SJSA1 (cell line): ENCODE measurements at regions not wholly inside any gene's neighbourhood (a gene's known extent, or its start where the extent isn't known, plus 50 kb on each side); places are given as distances from the start of the nearest gene placed in this dataset.

Experiments used
- DNase-seq, 2 experiments: peaks; one replicate each; pipeline ENCODE4 v3.0.0-alpha.2; 2015 to 2020; ENCODE audit warnings: low spot score in 2 of 2, low read depth in 1 of 2
- H3K27ac ChIP-seq: fragments of 250-450 bp; sonication (Bioruptor Pico); 2 replicates; pipeline ENCODE4 v1.5.1; 2020; ENCODE audit warnings: mild to moderate bottlenecking, moderate library complexity
- H3K27me3 ChIP-seq: fragments of 250-450 bp; sonication (Bioruptor Pico); replicated peaks from 2 replicates; pipeline ENCODE4 v1.5.1; 2020; ENCODE audit warnings: mild to moderate bottlenecking, moderate library complexity
- H3K36me3 ChIP-seq: fragments of 250-450 bp; sonication (Bioruptor Pico); 2 replicates; pipeline ENCODE4 v1.5.1; 2020; ENCODE audit warnings: mild to moderate bottlenecking
- H3K4me1 ChIP-seq: fragments of 250-450 bp; sonication (Bioruptor Pico); replicated peaks from 2 replicates; pipeline ENCODE4 v1.6.1; 2021; ENCODE audit warnings: mild to moderate bottlenecking
- H3K4me3 ChIP-seq: fragments of 250-450 bp; sonication (Bioruptor Pico); 2 replicates; pipeline ENCODE4 v1.5.1; 2020; ENCODE audit warnings: mild to moderate bottlenecking
- H3K9me3 ChIP-seq: fragments of 250-450 bp; sonication (Bioruptor Pico); replicated peaks from 2 replicates; pipeline ENCODE4 v1.5.1; 2020; ENCODE audit warnings: mild to moderate bottlenecking

DNA sequence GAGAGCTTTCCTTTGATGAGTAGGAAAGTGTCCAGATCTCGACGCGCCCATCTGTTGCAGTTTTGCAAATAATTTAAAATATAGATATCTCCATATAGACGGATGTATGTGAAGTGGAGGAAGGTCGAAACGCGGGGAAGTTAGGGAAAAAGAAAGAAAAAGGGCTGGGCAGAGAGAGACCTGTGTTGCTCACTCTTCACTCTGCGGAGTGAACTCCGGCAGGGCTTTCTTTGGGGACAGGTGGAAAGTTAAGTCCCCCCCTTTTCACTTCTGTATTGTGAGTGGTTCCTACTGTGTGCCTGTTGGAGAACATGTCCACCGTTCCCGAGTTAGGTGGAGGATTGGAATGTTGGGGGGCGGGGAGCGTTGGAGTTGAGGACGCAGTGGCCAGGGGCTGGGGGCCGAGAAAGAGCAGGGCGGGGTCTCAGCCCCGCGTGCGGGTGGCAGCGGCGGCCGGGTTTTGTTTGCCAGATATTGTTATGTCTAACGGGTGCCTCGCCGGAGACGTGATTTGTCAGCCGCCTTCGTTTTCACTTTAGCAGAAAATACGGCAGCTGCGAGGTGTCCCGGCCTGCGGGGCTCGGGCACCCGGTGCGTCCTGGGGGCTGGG, 145.1 kb upstream of the ZNF536 start:
- Histone ChIP-seq H3K27me3 (peaks cover 69% of the 10 kb centered on the region), H3K4me1 (peaks cover 23% of the 10 kb centered on the region), H3K4me3 (peak overlapping the region; percentile 54), H3K36me3 (no peaks in the 10 kb centered on the region), H3K9me3 (no peaks in the 10 kb centered on the region), H3K27ac (no peak overlapping the region)
- peak in 1 of 2 experiments; percentile 26 for DNase-seq

GRCh38 chr19:30227661-30228112, 144.5 kb upstream of the ZNF536 start:
- no peaks in the 10 kb centered on the region for H3K9me3 ChIP-seq
- peak overlapping the region; percentile 54 for H3K4me3 ChIP-seq
- H3K4me1 ChIP-seq, result peaks cover 23% of the 10 kb centered on the region
- peak; percentile 52 to 70 for DNase-seq
- no peak overlapping the region for H3K27ac ChIP-seq
- H3K27me3 ChIP-seq, result peaks cover 69% of the 10 kb centered on the region
- H3K36me3 ChIP-seq, result no peaks in the 10 kb centered on the region

- DNase-seq, result peak in 1 of 2 experiments; percentile 40
- no peaks in the 10 kb centered on the region for H3K9me3 ChIP-seq
- H3K27ac ChIP-seq, result no peak overlapping the region
- H3K4me3 ChIP-seq, result peak overlapping the region; percentile 54
- peaks cover 66% of the 10 kb centered on the region for H3K27me3 ChIP-seq
- H3K4me1 ChIP-seq, result peaks cover 23% of the 10 kb centered on the region
- no peaks in the 10 kb centered on the region for H3K36me3 ChIP-seq
These were observed 143.9 kb upstream of the ZNF536 start for GRCh38 chr19:30228113-30228834.

DNA sequence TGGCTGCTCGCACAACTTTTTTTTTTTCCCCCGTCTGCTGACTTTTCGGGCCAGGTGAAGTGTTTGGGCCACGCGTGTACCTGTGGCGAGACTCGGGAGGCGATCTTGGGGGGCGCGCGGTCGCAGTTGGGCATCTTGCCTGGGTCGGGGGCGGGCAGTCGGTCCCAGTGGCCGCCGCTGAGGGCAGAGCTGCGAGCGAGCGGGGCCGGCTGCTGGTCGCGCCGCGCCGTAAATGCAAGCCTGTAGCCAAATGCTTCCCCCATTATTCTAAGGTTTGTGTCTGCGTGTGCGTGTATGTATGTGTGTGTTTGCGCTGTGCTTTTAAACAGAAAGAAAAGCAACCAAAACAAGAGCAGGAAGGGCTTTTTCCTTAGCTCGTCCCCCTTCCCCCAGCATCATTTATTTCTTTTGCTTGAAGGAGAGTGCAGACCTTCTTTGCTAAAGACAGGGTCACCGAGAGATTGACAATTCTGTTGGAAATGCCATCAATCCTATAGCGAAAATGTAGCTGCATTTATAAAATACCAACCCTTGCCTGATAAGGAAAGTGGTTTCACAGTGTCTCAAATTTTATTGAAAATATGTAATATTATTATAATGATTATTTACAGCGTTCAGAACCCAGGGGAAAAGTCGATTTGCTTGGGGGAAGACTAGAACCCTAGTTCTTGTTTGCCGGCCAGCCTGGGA, 143.2 kb upstream of the ZNF536 start:
- H3K36me3 ChIP-seq, result no peaks in the 10 kb centered on the region
- H3K4me3 ChIP-seq, result peak overlapping the region; percentile 54
- peaks cover 59% of the 10 kb centered on the region for H3K27me3 ChIP-seq
- peaks cover 23% of the 10 kb centered on the region for H3K4me1 ChIP-seq
- H3K9me3 ChIP-seq, result no peaks in the 10 kb centered on the region
- H3K27ac ChIP-seq, result no peak overlapping the region
- DNase-seq, result peak in 1 of 2 experiments; percentile 40

DNA sequence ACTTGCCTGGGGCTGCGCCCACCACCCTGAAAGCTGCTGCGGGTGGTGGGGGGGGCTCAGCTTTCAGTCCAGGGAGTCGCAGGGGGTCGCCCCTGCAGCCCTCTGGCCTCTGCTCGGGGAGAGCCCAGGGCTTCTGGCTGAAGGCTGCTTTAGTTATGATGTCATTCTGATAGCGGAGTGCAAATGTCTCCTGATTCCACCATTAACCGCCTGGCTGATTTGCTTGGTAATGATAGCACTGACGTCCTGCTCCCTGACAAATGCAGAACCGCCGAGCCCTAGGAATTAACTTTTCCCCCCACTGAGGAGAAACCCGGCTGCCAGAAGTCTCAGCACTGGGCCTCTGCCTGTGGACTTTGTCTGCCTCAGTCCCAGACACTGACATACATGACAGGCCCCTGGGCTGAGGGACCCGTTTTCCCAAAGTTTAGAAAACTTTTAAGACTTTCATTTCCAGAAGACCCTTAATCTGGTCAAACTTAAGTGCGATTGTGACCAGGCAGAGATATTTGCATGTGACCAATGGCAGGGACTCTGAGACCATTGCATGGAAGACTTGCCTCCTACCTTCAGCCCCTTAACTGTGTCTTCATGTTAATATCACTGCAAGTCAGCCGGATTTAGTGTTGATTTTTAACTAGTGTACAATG, 142.5 kb upstream of the ZNF536 start:
- no peak overlapping the region for H3K27ac ChIP-seq
- H3K27me3 ChIP-seq, result peaks cover 52% of the 10 kb centered on the region
- DNase-seq, result no peak
- H3K4me3 ChIP-seq, result no peak overlapping the region
- peaks cover 23% of the 10 kb centered on the region for H3K4me1 ChIP-seq
- H3K9me3 ChIP-seq, result no peaks in the 10 kb centered on the region
- H3K36me3 ChIP-seq, result no peaks in the 10 kb centered on the region

GRCh38 chr19:30231408-30232318, 140.5 kb upstream of the ZNF536 start:
- H3K36me3 ChIP-seq, result no peaks in the 10 kb centered on the region
- H3K4me1 ChIP-seq, result peaks cover 16% of the 10 kb centered on the region
- no peak overlapping the region for H3K4me3 ChIP-seq
- no peak for DNase-seq
- no peak overlapping the region for H3K27ac ChIP-seq
- peaks cover 36% of the 10 kb centered on the region for H3K27me3 ChIP-seq
- no peaks in the 10 kb centered on the region for H3K9me3 ChIP-seq

GRCh38 chr19:30233375-30233774, 138.8 kb upstream of the ZNF536 start:
- peaks cover 6% of the 10 kb centered on the region for H3K4me1 ChIP-seq
- H3K27me3 ChIP-seq, result peaks cover 20% of the 10 kb centered on the region
- no peak for DNase-seq
- H3K9me3 ChIP-seq, result no peaks in the 10 kb centered on the region
- no peak overlapping the region for H3K4me3 ChIP-seq
- no peak overlapping the region for H3K27ac ChIP-seq
- no peaks in the 10 kb centered on the region for H3K36me3 ChIP-seq

- H3K9me3 ChIP-seq, result no peaks in the 10 kb centered on the region
- H3K36me3 ChIP-seq, result no peaks in the 10 kb centered on the region
- no peaks in the 10 kb centered on the region; the same call in 1 of the 2 replicates for H3K4me1 ChIP-seq
- H3K27ac ChIP-seq, result no peak overlapping the region
- no peak for DNase-seq
- H3K27me3 ChIP-seq, result no peaks in the 10 kb centered on the region; the same call in none of the 2 replicates
- H3K4me3 ChIP-seq, result no peak overlapping the region
These were observed 136.2 kb upstream of the ZNF536 start for GRCh38 chr19:30235946-30236345.

DNA sequence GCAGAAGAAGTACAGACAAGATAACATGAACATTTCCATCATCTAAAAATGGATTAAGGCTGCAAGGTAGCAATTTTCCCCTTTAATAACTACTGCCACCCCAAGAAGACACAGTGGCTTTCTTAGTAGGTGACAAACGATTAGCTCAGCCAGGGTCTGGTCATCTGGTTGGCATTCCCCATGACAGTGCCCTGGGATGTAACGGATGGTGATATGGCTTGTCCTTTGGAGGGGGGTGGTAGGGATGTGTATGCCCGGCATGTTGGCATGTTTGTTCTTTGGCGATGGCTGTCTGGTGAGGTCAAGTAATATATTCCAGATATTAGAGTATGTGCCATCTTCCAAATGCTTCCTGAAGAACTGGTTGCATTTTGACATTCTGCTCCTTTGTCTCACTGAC, 135.6 kb upstream of the ZNF536 start:
- Histone ChIP-seq H3K4me1 (no peaks in the 10 kb centered on the region; the same call in 1 of the 2 replicates), H3K36me3 (no peaks in the 10 kb centered on the region), H3K27me3 (no peaks in the 10 kb centered on the region; the same call in none of the 2 replicates), H3K4me3 (no peak overlapping the region), H3K9me3 (no peaks in the 10 kb centered on the region), H3K27ac (no peak overlapping the region)
- DNase-seq, result no peak

- H3K36me3 ChIP-seq, result no peaks in the 10 kb centered on the region
- no peak for DNase-seq
- H3K9me3 ChIP-seq, result no peaks in the 10 kb centered on the region
- no peak overlapping the region for H3K4me3 ChIP-seq
- no peak overlapping the region for H3K27ac ChIP-seq
- no peaks in the 10 kb centered on the region; the same call in 1 of the 2 replicates for H3K4me1 ChIP-seq
- no peaks in the 10 kb centered on the region; the same call in none of the 2 replicates for H3K27me3 ChIP-seq
These were observed 135.0 kb upstream of the ZNF536 start for GRCh38 chr19:30237140-30237539.

DNA sequence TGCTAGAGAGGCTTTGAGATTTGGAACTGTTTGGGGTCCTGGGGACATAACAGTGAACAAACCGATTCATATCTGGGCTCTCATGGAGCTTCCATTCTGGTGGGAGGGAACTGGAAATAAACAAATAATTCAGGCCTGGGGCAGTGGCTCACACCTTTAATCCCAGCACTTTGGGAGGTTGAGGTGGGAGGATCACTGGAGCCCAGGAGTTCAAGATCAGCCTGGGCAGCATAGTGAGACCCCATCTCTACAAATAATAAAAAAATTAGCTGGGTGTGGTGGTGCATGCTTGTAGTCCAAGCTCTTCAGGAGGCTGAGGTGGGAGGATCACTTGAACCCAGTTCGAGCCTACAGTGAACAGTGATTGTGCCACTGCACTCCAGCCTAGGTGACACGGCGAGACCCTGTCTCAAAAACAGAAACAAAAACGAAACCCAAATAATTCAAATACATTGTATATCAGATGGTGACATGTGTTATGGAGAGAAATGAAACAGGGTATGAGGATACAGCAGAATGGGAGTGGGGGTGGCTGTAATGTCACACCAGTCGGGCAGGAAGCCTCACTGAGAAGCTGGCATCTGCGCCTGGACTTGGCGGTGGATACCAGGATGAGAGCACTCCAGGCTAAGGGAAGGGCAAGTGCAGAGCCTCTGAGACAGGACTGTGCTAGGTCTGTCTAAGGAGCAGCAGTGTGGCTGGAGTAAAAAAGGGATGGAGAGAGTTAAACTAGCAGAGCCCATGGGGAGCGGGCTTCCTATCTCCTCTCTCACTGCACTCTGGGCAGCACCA, 131.1 kb upstream of the ZNF536 start:
- H3K27ac ChIP-seq, result no peak overlapping the region
- H3K4me1 ChIP-seq, result no peaks in the 10 kb centered on the region
- DNase-seq, result no peak
- no peaks in the 10 kb centered on the region for H3K36me3 ChIP-seq
- no peaks in the 10 kb centered on the region; the same call in 1 of the 2 replicates for H3K27me3 ChIP-seq
- H3K9me3 ChIP-seq, result no peaks in the 10 kb centered on the region
- H3K4me3 ChIP-seq, result no peak overlapping the region

GRCh38 chr19:30244533-30244932, 127.7 kb upstream of the ZNF536 start:
- Histone ChIP-seq H3K4me1 (no peaks in the 10 kb centered on the region; the same call in 1 of the 2 replicates), H3K36me3 (no peaks in the 10 kb centered on the region), H3K27ac (no peak overlapping the region), H3K4me3 (no peak overlapping the region), H3K27me3 (no peaks in the 10 kb centered on the region), H3K9me3 (no peaks in the 10 kb centered on the region)
- DNase-seq, result no peak
